Endodermal cell (in vitro differentiated cells): ENCODE measurements at regions not wholly inside any gene's neighbourhood (a gene's known extent, or its start where the extent isn't known, plus 50 kb on each side); places are given as distances from the start of the nearest gene placed in this dataset.

Experiments used
- DNase-seq: peaks from one replicate; pipeline ENCODE4 v3.0.0-alpha.2; 2017
- H3K27ac ChIP-seq: 2 replicates; pipeline ENCODE4 v1.5.1; 2013; ENCODE audit warnings: mild to moderate bottlenecking, low read depth, low read length, moderate library complexity
- H3K27me3 ChIP-seq: 2 replicates; pipeline ENCODE4 v1.6.1; 2013; ENCODE audit warnings: mild to moderate bottlenecking, low read length, moderate library complexity; ENCODE audit not compliant: insufficient read depth, control insufficient read depth, poor library complexity, severe bottlenecking
- H3K36me3 ChIP-seq: 2 replicates; pipeline ENCODE4 v1.7.0; 2013; ENCODE audit warnings: mild to moderate bottlenecking, low read length, moderate library complexity; ENCODE audit not compliant: control insufficient read depth, insufficient read depth
- H3K4me1 ChIP-seq: one replicate; pipeline ENCODE4 v1.7.0; 2013; ENCODE audit warnings: low read length; ENCODE audit not compliant: control insufficient read depth, insufficient read depth
- H3K4me3 ChIP-seq: 2 replicates; pipeline ENCODE4 v1.5.1; 2013; ENCODE audit warnings: mild to moderate bottlenecking, low read length, moderate library complexity
- H3K9ac ChIP-seq: 2 replicates; pipeline ENCODE4 v1.6.1; 2013; ENCODE audit warnings: mild to moderate bottlenecking, low read length, moderate library complexity; ENCODE audit not compliant: poor library complexity, severe bottlenecking; ENCODE audit errors: extremely low read depth
- H3K9me3 ChIP-seq: 2 replicates; pipeline ENCODE4 v1.6.1; 2013; ENCODE audit warnings: mild to moderate bottlenecking, low read length, moderate library complexity; ENCODE audit not compliant: control insufficient read depth
- H3K27ac Mint-ChIP-seq: 2 replicates; pipeline ENCODE4 v1.8.0; 2020; ENCODE audit warnings: mixed read lengths
- H3K27me3 Mint-ChIP-seq: 2 replicates; pipeline ENCODE4 v1.8.0; 2021; ENCODE audit warnings: mild to moderate bottlenecking, mixed read lengths; ENCODE audit not compliant: insufficient read depth
- H3K36me3 Mint-ChIP-seq: 2 replicates; pipeline ENCODE4 v1.8.0; 2020; ENCODE audit warnings: low read depth, mixed read lengths
- H3K4me1 Mint-ChIP-seq: 2 replicates; pipeline ENCODE4 v1.8.0; 2020; ENCODE audit warnings: mixed read lengths
- H3K4me3 Mint-ChIP-seq: 2 replicates; pipeline ENCODE4 v1.8.0; 2020; ENCODE audit warnings: mild to moderate bottlenecking, moderate library complexity, mixed read lengths
- H3K9me3 Mint-ChIP-seq: 2 replicates; pipeline ENCODE4 v1.8.0; 2020; ENCODE audit warnings: mild to moderate bottlenecking, mixed read lengths
- CTCF ChIP-seq: fragments of 200-600 bp; sonication (generic); conservative IDR thresholded peaks from 2 replicates; pipeline ENCODE4 v1.5.0; 2021; ENCODE audit warnings: antibody characterized with exemption, mild to moderate bottlenecking
- WGBS, 2 experiments: methylation state at CpG; one replicate each; pipeline versions ENCODE4 v1.1.5 to v1.1.7; 2013; ENCODE audit warnings: missing lambda C conversion rate in 2 of 2, mixed read lengths in 1 of 2; ENCODE audit not compliant: insufficient coverage in 1 of 2, insufficient read length in 1 of 2; 5-methylcytosine and 5-hydroxymethylcytosine counted together

GRCh38 chr9:135330685-135331590 is 148.6 kb upstream of the PPP1R26 start:
- no peak overlapping the region for H3K27ac Mint-ChIP-seq
- TF ChIP-seq CTCF = no peak
- H3K4me3 ChIP-seq = no peak overlapping the region
- H3K9me3 ChIP-seq = peaks cover 3% of the 10 kb centered on the region
- peaks cover 12% of the 10 kb centered on the region for H3K9me3 Mint-ChIP-seq
- DNase-seq = peak; percentile 30
- no peaks in the 10 kb centered on the region for H3K27me3 ChIP-seq
- H3K36me3 ChIP-seq = no peaks in the 10 kb centered on the region
- no peak overlapping the region for H3K4me3 Mint-ChIP-seq
- H3K27me3 Mint-ChIP-seq = no peaks in the 10 kb centered on the region
- H3K36me3 Mint-ChIP-seq = no peaks in the 10 kb centered on the region
- H3K9ac ChIP-seq = no peak overlapping the region
- H3K4me1 ChIP-seq = no peaks in the 10 kb centered on the region
- no peaks in the 10 kb centered on the region for H3K4me1 Mint-ChIP-seq
- WGBS, 2 experiments = 84 to 97% methylated on average over 9 to 14 of the region's 14 CpGs
- peak overlapping the region; percentile 76 for H3K27ac ChIP-seq

GRCh38 chr9:135332516-135332915 is 147.1 kb upstream of the PPP1R26 start:
- Mint-ChIP-seq H3K27me3 (no peaks in the 10 kb centered on the region), H3K9me3 (peaks cover 8% of the 10 kb centered on the region), H3K4me3 (no peak overlapping the region), H3K36me3 (no peaks in the 10 kb centered on the region), H3K4me1 (no peaks in the 10 kb centered on the region), H3K27ac (no peak overlapping the region)
- Histone ChIP-seq H3K4me3 (no peak overlapping the region), H3K4me1 (no peaks in the 10 kb centered on the region), H3K27ac (peak overlapping the region; percentile 18), H3K9me3 (peaks cover 3% of the 10 kb centered on the region), H3K36me3 (no peaks in the 10 kb centered on the region), H3K27me3 (no peaks in the 10 kb centered on the region), H3K9ac (no peak overlapping the region)
- 77% methylated on average over 3 of the region's 3 CpGs; no CpG with 5 or more reads in 1 of the 2 experiments for WGBS, 2 experiments
- DNase-seq = peak; percentile 29
- TF ChIP-seq CTCF = no peak

GRCh38 chr9:135332979-135333748 is 146.4 kb upstream of the PPP1R26 start:
- no peak overlapping the region for H3K9ac ChIP-seq
- no peaks in the 10 kb centered on the region for H3K27me3 ChIP-seq
- no peaks in the 10 kb centered on the region for H3K9me3 ChIP-seq
- Mint-ChIP-seq H3K4me3 (no peak overlapping the region), H3K4me1 (no peaks in the 10 kb centered on the region), H3K36me3 (no peaks in the 10 kb centered on the region), H3K27ac (no peak overlapping the region), H3K9me3 (peaks cover 2% of the 10 kb centered on the region), H3K27me3 (no peaks in the 10 kb centered on the region)
- no peak overlapping the region for H3K27ac ChIP-seq
- no peak for TF ChIP-seq CTCF
- WGBS, 2 experiments = 91 to 95% methylated on average over 5 to 7 of the region's 7 CpGs
- no peaks in the 10 kb centered on the region for H3K4me1 ChIP-seq
- H3K36me3 ChIP-seq = no peaks in the 10 kb centered on the region
- no peak for DNase-seq
- no peak overlapping the region for H3K4me3 ChIP-seq
